GM23338 (cell line): ENCODE measurements at regions not wholly inside any gene's neighbourhood (a gene's known extent, or its start where the extent isn't known, plus 50 kb on each side); places are given as distances from the start of the nearest gene placed in this dataset.

Experiments
- ATAC-seq: fragments of 200-7000 bp; cut with Tn5 transposase; 3 replicates; pipeline ENCODE4 v1.9.1; 2020
- DNase-seq: peaks from one replicate; pipeline ENCODE4 v3.0.0-alpha.2; 2015; ENCODE audit warnings: low spot score
- H2AFZ ChIP-seq: fragments of 200-600 bp; sonication (generic); 2 replicates; pipeline ENCODE4 v1.8.0; 2016; ENCODE audit warnings: antibody characterized with exemption, mild to moderate bottlenecking, moderate library complexity
- H3F3A ChIP-seq: fragments of 200-600 bp; sonication (generic); replicated peaks from 2 replicates; pipeline ENCODE4 v1.8.0; 2017; ENCODE audit warnings: antibody characterized with exemption, mixed run types, low read depth
- H3K27ac ChIP-seq: fragments of 200-600 bp; sonication (generic); 2 replicates; pipeline ENCODE4 v1.6.1; 2016; ENCODE audit warnings: low read depth
- H3K27me3 ChIP-seq: fragments of 200-600 bp; sonication (generic); 2 replicates; pipeline ENCODE4 v1.8.0; 2016; ENCODE audit warnings: mild to moderate bottlenecking, mixed run types, moderate library complexity; ENCODE audit not compliant: insufficient read depth
- H3K36me3 ChIP-seq: fragments of 200-600 bp; sonication (generic); 2 replicates; pipeline ENCODE4 v1.8.0; 2016; ENCODE audit warnings: mild to moderate bottlenecking; ENCODE audit not compliant: insufficient read depth
- H3K4me1 ChIP-seq: fragments of 200-600 bp; sonication (generic); 2 replicates; pipeline ENCODE4 v1.8.0; 2016; ENCODE audit warnings: mild to moderate bottlenecking, moderate library complexity; ENCODE audit not compliant: insufficient read depth
- H3K4me2 ChIP-seq: fragments of 200-600 bp; sonication (generic); 2 replicates; pipeline ENCODE4 v1.7.1; 2017; ENCODE audit warnings: mixed run types
- H3K4me3 ChIP-seq: fragments of 200-600 bp; sonication (generic); 2 replicates; pipeline ENCODE4 v1.6.1; 2016; ENCODE audit warnings: mixed run types
- H3K79me2 ChIP-seq: fragments of 200-600 bp; sonication (generic); replicated peaks from 2 replicates; pipeline ENCODE4 v1.8.0; 2017; ENCODE audit warnings: mild to moderate bottlenecking; ENCODE audit not compliant: insufficient read depth
- H3K9me2 ChIP-seq: fragments of 200-600 bp; sonication (generic); 2 replicates; pipeline ENCODE4 v1.8.0; 2017; ENCODE audit not compliant: insufficient read depth
- H4K20me1 ChIP-seq: fragments of 200-600 bp; sonication (generic); replicated peaks from 2 replicates; pipeline ENCODE4 v1.8.0; 2017; ENCODE audit warnings: mild to moderate bottlenecking; ENCODE audit not compliant: insufficient read depth
- H3K27ac Mint-ChIP-seq: 2 replicates; pipeline ENCODE4 v1.8.0; 2020; ENCODE audit warnings: inconsistent platforms, mild to moderate bottlenecking, moderate library complexity, mixed read lengths
- H3K27me3 Mint-ChIP-seq: 3 replicates; pipeline ENCODE4 v1.8.0; 2022; ENCODE audit warnings: low read depth, mild to moderate bottlenecking, moderate library complexity, mixed read lengths, inconsistent platforms; ENCODE audit not compliant: insufficient read depth, poor library complexity
- H3K36me3 Mint-ChIP-seq: 3 replicates; pipeline ENCODE4 v1.8.0; 2021; ENCODE audit warnings: low read depth, mild to moderate bottlenecking, inconsistent platforms, moderate library complexity, mixed read lengths
- H3K4me1 Mint-ChIP-seq: 3 replicates; pipeline ENCODE4 v1.8.0; 2020; ENCODE audit warnings: mild to moderate bottlenecking, inconsistent platforms, mixed read lengths
- H3K4me3 Mint-ChIP-seq: 3 replicates; pipeline ENCODE4 v1.8.0; 2021; ENCODE audit warnings: moderate library complexity, mild to moderate bottlenecking, inconsistent platforms, mixed read lengths
- H3K9me3 Mint-ChIP-seq: 3 replicates; pipeline ENCODE4 v1.8.0; 2020; ENCODE audit warnings: moderate library complexity, mild to moderate bottlenecking, inconsistent platforms, mixed read lengths
- CREB1 ChIP-seq: fragments of 250-450 bp; sonication (Bioruptor Pico); IDR thresholded peaks from 2 replicates; pipeline ENCODE4 v1.5.0; 2020; ENCODE audit warnings: low read depth, mild to moderate bottlenecking, moderate library complexity
- CTCF ChIP-seq, 2 experiments: fragments of 200-600 bp in 1 of 2; sonication (generic) in 1 of 2; conservative IDR thresholded peaks; 2 replicates each; pipeline versions ENCODE4 v1.5.1 to v1.6.1; 2016 to 2017; ENCODE audit warnings: antibody characterized with exemption in 2 of 2, low read depth in 2 of 2, mild to moderate bottlenecking in 2 of 2, moderate library complexity in 1 of 2
- ETS1 ChIP-seq: IDR thresholded peaks from 2 replicates; pipeline ENCODE4 v1.6.1; 2016; ENCODE audit warnings: antibody characterized with exemption
- EZH2 ChIP-seq: fragments of 200-600 bp; sonication (generic); IDR thresholded peaks from one replicate; pipeline ENCODE4 v1.8.0; 2017; ENCODE audit warnings: antibody characterized with exemption, mild to moderate bottlenecking, low read depth; ENCODE audit not compliant: unreplicated experiment
- EZH2phosphoT487 ChIP-seq: fragments of 200-600 bp; sonication (generic); IDR thresholded peaks from one replicate; pipeline ENCODE4 v1.8.1; 2018; ENCODE audit warnings: antibody characterized with exemption; ENCODE audit not compliant: unreplicated experiment
- JUNB ChIP-seq: IDR thresholded peaks from one replicate; pipeline ENCODE4 v1.6.1; 2016; ENCODE audit warnings: antibody characterized with exemption; ENCODE audit not compliant: unreplicated experiment
- NANOG ChIP-seq: IDR thresholded peaks from 2 replicates; pipeline ENCODE4 v1.6.1; 2016; ENCODE audit warnings: antibody characterized with exemption, borderline replicate concordance
- POLR2AphosphoS5 ChIP-seq: IDR thresholded peaks from 2 replicates; pipeline ENCODE4 v1.6.1; 2016; ENCODE audit warnings: antibody characterized with exemption, low read depth
- REST ChIP-seq: IDR thresholded peaks from one replicate; pipeline ENCODE4 v1.6.1; 2018; ENCODE audit warnings: antibody characterized with exemption; ENCODE audit not compliant: unreplicated experiment
- STAT1 ChIP-seq: IDR thresholded peaks from one replicate; pipeline ENCODE4 v1.6.1; 2016; ENCODE audit warnings: antibody characterized with exemption; ENCODE audit not compliant: unreplicated experiment
- ZNF114 ChIP-seq: fragments of 250-450 bp; sonication (Bioruptor Pico); IDR thresholded peaks from 2 replicates; pipeline ENCODE4 v1.5.0; 2020; ENCODE audit warnings: mild to moderate bottlenecking, moderate library complexity
- ZNF331 ChIP-seq: fragments of 250-450 bp; sonication (Bioruptor Pico); IDR thresholded peaks from 2 replicates; pipeline ENCODE4 v1.5.0; 2020; ENCODE audit warnings: low read depth, mild to moderate bottlenecking, moderate library complexity
- ZNF462 ChIP-seq: fragments of 250-450 bp; sonication (Bioruptor Pico); IDR thresholded peaks from 2 replicates; pipeline ENCODE4 v1.5.0; 2020; ENCODE audit warnings: mild to moderate bottlenecking, moderate library complexity

GRCh38 chr5:168168978-168169698, 122.3 kb upstream of the WWC1 start:
- Mint-ChIP-seq H3K9me3 (no peaks in the 10 kb centered on the region), H3K36me3 (no peaks in the 10 kb centered on the region), H3K4me3 (no peak overlapping the region), H3K27me3 (peaks cover 2% of the 10 kb centered on the region), H3K4me1 (peaks cover 30% of the 10 kb centered on the region), H3K27ac (no peak overlapping the region)
- Histone ChIP-seq H2AFZ (no peak overlapping the region), H3K79me2 (no peaks in the 10 kb centered on the region), H4K20me1 (no peaks in the 10 kb centered on the region), H3K4me1 (peaks cover 23% of the 10 kb centered on the region), H3K4me3 (no peak overlapping the region), H3K27me3 (no peaks in the 10 kb centered on the region), H3K27ac (no peak overlapping the region), H3F3A (no peaks in the 10 kb centered on the region), H3K9me2 (no peaks in the 10 kb centered on the region), H3K4me2 (no peak overlapping the region), H3K36me3 (no peaks in the 10 kb centered on the region)
- DNase-seq, result no peak
- TF ChIP-seq CTCF (conservative IDR thresholded peaks at IDR 0.05; ENCODE audit: low read depth in 2 of 2) (no peak), REST (no peak), ETS1 (no peak), ZNF114 (CRISPR knock-in tag) (no peak), CREB1 (CRISPR knock-in tag) (no peak), STAT1 (no peak), JUNB (no peak), ZNF462 (CRISPR knock-in tag) (no peak), POLR2AphosphoS5 (no peak), ZNF331 (CRISPR knock-in tag) (no peak), EZH2phosphoT487 (no peak), EZH2 (no peak), NANOG (no peak)
- ATAC-seq, result no peak
